Upper lobe of left lung (tissue), 4 donors: ENCODE measurements at regions not wholly inside any gene's neighbourhood (a gene's known extent, or its start where the extent isn't known, plus 50 kb on each side); places are given as distances from the start of the nearest gene placed in this dataset.

Experiments
- CTCF ChIP-seq, 6 experiments: fragments of 450-650 bp in 4 of 6; fragments of 200-600 bp in 2 of 6; sonication (generic) in 2 of 6; IDR thresholded peaks; one replicate each; pipeline ENCODE4 v1.5.1; 2016 to 2019; ENCODE audit warnings: antibody characterized with exemption in 6 of 6
- POLR2A ChIP-seq, 4 donors: fragments of 450-650 bp; IDR thresholded peaks; one replicate each; pipeline ENCODE4 v1.5.1; 2016 to 2017; ENCODE audit warnings: antibody characterized with exemption in 4 of 4, mild to moderate bottlenecking in 2 of 4

- TF ChIP-seq POLR2A (IDR thresholded peaks at IDR 0.05) (no peak), CTCF (IDR thresholded peaks at IDR 0.05) (peak in 1 of 6 experiments; percentile 7)
Measured at GRCh38 chr12:59075968-59076490, 155.7 kb upstream of the LRIG3 start.
